ENCODE measurements at regions not wholly inside any gene's neighbourhood (a gene's known extent, or its start where the extent isn't known, plus 50 kb on each side); places are given as distances from the start of the nearest gene placed in this dataset.

GRCh38 chr14:42602336-42602845 is 995.7 kb downstream of the LRFN5 start:
- no peak for DNase-seq
- no peak for TF ChIP-seq CTCF (IDR thresholded peaks at IDR 0.05; ENCODE audit: insufficient read depth in 1 of 2, low read depth in 1 of 2, low read length in 1 of 2, severe bottlenecking in 1 of 2, unreplicated experiment in 1 of 2)
- Mint-ChIP-seq H3K27me3 (ENCODE audit: insufficient read depth, unreplicated experiment) (no peaks in the 10 kb centered on the region), H3K4me3 (ENCODE audit: unreplicated experiment) (no peak overlapping the region), H3K4me1 (ENCODE audit: low read depth, unreplicated experiment) (no peaks in the 10 kb centered on the region), H3K36me3 (ENCODE audit: insufficient read depth, unreplicated experiment) (no peaks in the 10 kb centered on the region), H3K9me3 (ENCODE audit: unreplicated experiment) (no peaks in the 10 kb centered on the region), H3K27ac (ENCODE audit: unreplicated experiment) (no peak overlapping the region)
- Histone ChIP-seq H3K27me3 (replicated peaks; ENCODE audit: control insufficient read depth, insufficient read depth, low read length) (no peaks in the 10 kb centered on the region), H3K9me3 (no peaks in the 10 kb centered on the region), H3K4me1 (no peaks in the 10 kb centered on the region), H3K4me3 (ENCODE audit: low read depth, low read length) (no peak overlapping the region), H3K36me3 (ENCODE audit: control insufficient read depth, insufficient read depth, low read length) (no peaks in the 10 kb centered on the region)
- POLR2A ChIA-PET: no interaction called here
- intact Hi-C loops (cut with micrococcal nuclease; ENCODE audit: unreplicated experiment): no loop called here
- no TSS peak for BruUV-seq (replicated peaks)
- CTCF ChIA-PET: no interaction called here

- intact Hi-C loops (cut with micrococcal nuclease; ENCODE audit: unreplicated experiment): no loop called here
- no peaks in the 10 kb centered on the region for H3K27me3 Mint-ChIP-seq (ENCODE audit: insufficient read depth, unreplicated experiment)
- H3K36me3 Mint-ChIP-seq (ENCODE audit: insufficient read depth, unreplicated experiment): no peaks in the 10 kb centered on the region
- no TSS peak for BruUV-seq (replicated peaks)
- Histone ChIP-seq H3K9me3 (peaks cover 16% of the 10 kb centered on the region; the same call in 1 of the 2 replicates), H3K27me3 (replicated peaks; ENCODE audit: control insufficient read depth, insufficient read depth, low read length) (no peaks in the 10 kb centered on the region), H3K36me3 (ENCODE audit: control insufficient read depth, insufficient read depth, low read length) (no peaks in the 10 kb centered on the region), H3K4me3 (ENCODE audit: low read depth, low read length) (no peak overlapping the region), H3K4me1 (no peaks in the 10 kb centered on the region)
- POLR2A ChIA-PET: no interaction called here
- peaks cover 22% of the 10 kb centered on the region for H3K9me3 Mint-ChIP-seq (ENCODE audit: unreplicated experiment)
- no peak overlapping the region for H3K27ac Mint-ChIP-seq (ENCODE audit: unreplicated experiment)
- H3K4me1 Mint-ChIP-seq (ENCODE audit: low read depth, unreplicated experiment): no peaks in the 10 kb centered on the region
- no peak for DNase-seq
- CTCF ChIA-PET: no interaction called here
- H3K4me3 Mint-ChIP-seq (ENCODE audit: unreplicated experiment): no peak overlapping the region
- no peak for TF ChIP-seq CTCF (IDR thresholded peaks at IDR 0.05; ENCODE audit: insufficient read depth in 1 of 2, low read depth in 1 of 2, low read length in 1 of 2, severe bottlenecking in 1 of 2, unreplicated experiment in 1 of 2)
Measured at GRCh38 chr14:42572032-42572431, 965.4 kb downstream of the LRFN5 start.

- H3K27ac Mint-ChIP-seq (ENCODE audit: unreplicated experiment): no peak overlapping the region
- no peak overlapping the region for H3K4me3 Mint-ChIP-seq (ENCODE audit: unreplicated experiment)
- Histone ChIP-seq H3K36me3 (ENCODE audit: control insufficient read depth, insufficient read depth, low read length) (no peaks in the 10 kb centered on the region), H3K4me3 (ENCODE audit: low read depth, low read length) (no peak overlapping the region), H3K27me3 (replicated peaks; ENCODE audit: control insufficient read depth, insufficient read depth, low read length) (no peaks in the 10 kb centered on the region), H3K4me1 (no peaks in the 10 kb centered on the region), H3K9me3 (0 out of 2 replicates have a peak, but pooled peaks cover 3% of the 10 kb centered on the region)
- BruUV-seq (replicated peaks): no TSS peak
- intact Hi-C loops (cut with micrococcal nuclease; ENCODE audit: unreplicated experiment): no loop called here
- H3K36me3 Mint-ChIP-seq (ENCODE audit: insufficient read depth, unreplicated experiment): no peaks in the 10 kb centered on the region
- ChIA-PET POLR2A (no interaction called here), CTCF (no interaction called here)
- TF ChIP-seq CTCF (IDR thresholded peaks at IDR 0.05; ENCODE audit: insufficient read depth in 1 of 2, low read depth in 1 of 2, low read length in 1 of 2, severe bottlenecking in 1 of 2, unreplicated experiment in 1 of 2): no peak
- no peaks in the 10 kb centered on the region for H3K27me3 Mint-ChIP-seq (ENCODE audit: insufficient read depth, unreplicated experiment)
- DNase-seq: no peak
- peaks cover 12% of the 10 kb centered on the region for H3K9me3 Mint-ChIP-seq (ENCODE audit: unreplicated experiment)
- no peaks in the 10 kb centered on the region for H3K4me1 Mint-ChIP-seq (ENCODE audit: low read depth, unreplicated experiment)
Measured at GRCh38 chr14:42569227-42569626, 962.6 kb downstream of the LRFN5 start.

All from Caco-2 (cell line).